Lower lobe of right lung (tissue), 2 donors: ENCODE measurements at regions not wholly inside any gene's neighbourhood (a gene's known extent, or its start where the extent isn't known, plus 50 kb on each side); places are given as distances from the start of the nearest gene placed in this dataset.

Experiments
- ATAC-seq, 2 donors: fragments of 200-7000 bp; cut with Tn5 transposase; one replicate each; pipeline ENCODE4 v1.9.1; 2020 to 2022; ENCODE audit warnings: mild to moderate bottlenecking in 2 of 2, moderate library complexity in 2 of 2
- DNase-seq: peaks from one replicate; pipeline ENCODE4 v3.0.0-alpha.2; 2020
- H3K27ac ChIP-seq: fragments of 200-600 bp; one replicate; pipeline ENCODE4 v1.8.0; 2022
- H3K27me3 ChIP-seq: fragments of 200-600 bp; one replicate; pipeline ENCODE4 v1.8.0; 2022; ENCODE audit warnings: low read depth
- H3K36me3 ChIP-seq: fragments of 200-600 bp; one replicate; pipeline ENCODE4 v1.8.0; 2022; ENCODE audit warnings: mild to moderate bottlenecking
- H3K4me1 ChIP-seq: fragments of 200-600 bp; one replicate; pipeline ENCODE4 v1.8.0; 2022
- H3K4me3 ChIP-seq: fragments of 200-600 bp; one replicate; pipeline ENCODE4 v1.8.0; 2022; ENCODE audit warnings: mild to moderate bottlenecking
- H3K9me3 ChIP-seq: fragments of 200-600 bp; one replicate; pipeline ENCODE4 v1.8.0; 2022
- CTCF ChIP-seq: fragments of 200-600 bp; IDR thresholded peaks from one replicate; pipeline ENCODE4 v1.8.0; 2022; ENCODE audit warnings: antibody characterized with exemption, mild to moderate bottlenecking
- intact Hi-C: fragments of 100-400 bp; cut with DNase I; formaldehyde crosslinking; loops from one replicate; pipeline ENCODE4 v1.11.0; 2022
- donor health status: DM: no; HTN: yes; CAD: no; lungs with severe emphysema.

- intact Hi-C loops, result no loop called here
- no peak for ATAC-seq
- Histone ChIP-seq H3K27ac (no peak overlapping the region), H3K36me3 (no peaks in the 10 kb centered on the region), H3K4me1 (no peaks in the 10 kb centered on the region), H3K27me3 (no peaks in the 10 kb centered on the region), H3K4me3 (no peak overlapping the region), H3K9me3 (no peaks in the 10 kb centered on the region)
- no peak for DNase-seq
- no peak for TF ChIP-seq CTCF
These were observed 191.6 kb upstream of the EXOC2 start for GRCh38 chr6:884570-884969.

- no peak for ATAC-seq
- Histone ChIP-seq H3K36me3 (no peaks in the 10 kb centered on the region), H3K27me3 (no peaks in the 10 kb centered on the region), H3K4me3 (no peak overlapping the region), H3K4me1 (no peaks in the 10 kb centered on the region), H3K27ac (no peak overlapping the region), H3K9me3 (no peaks in the 10 kb centered on the region)
- no peak for DNase-seq
- intact Hi-C loops, result no loop called here
- no peak for TF ChIP-seq CTCF
These were observed 189.2 kb upstream of the EXOC2 start for GRCh38 chr6:882084-882598.

- H3K36me3 ChIP-seq, result no peaks in the 10 kb centered on the region
- no peak for TF ChIP-seq CTCF
- ATAC-seq (no peak), DNase-seq (no peak)
- no peak overlapping the region for H3K27ac ChIP-seq
- no peaks in the 10 kb centered on the region for H3K27me3 ChIP-seq
- no peak overlapping the region for H3K4me3 ChIP-seq
- H3K4me1 ChIP-seq, result no peaks in the 10 kb centered on the region
- intact Hi-C loops, result no loop called here
- H3K9me3 ChIP-seq, result no peaks in the 10 kb centered on the region
These were observed 185.2 kb upstream of the EXOC2 start for GRCh38 chr6:878179-878578.

GRCh38 chr6:875012-875411 is 182.1 kb upstream of the EXOC2 start:
- intact Hi-C loops, result no loop called here
- no peaks in the 10 kb centered on the region for H3K36me3 ChIP-seq
- TF ChIP-seq CTCF, result no peak
- ATAC-seq, result no peak
- no peak for DNase-seq
- H3K4me3 ChIP-seq, result no peak overlapping the region
- H3K9me3 ChIP-seq, result no peaks in the 10 kb centered on the region
- no peak overlapping the region for H3K27ac ChIP-seq
- no peaks in the 10 kb centered on the region for H3K27me3 ChIP-seq
- no peaks in the 10 kb centered on the region for H3K4me1 ChIP-seq

GRCh38 chr6:872570-873125 is 179.7 kb upstream of the EXOC2 start:
- Histone ChIP-seq H3K27ac (no peak overlapping the region), H3K36me3 (no peaks in the 10 kb centered on the region), H3K4me3 (no peak overlapping the region), H3K9me3 (no peaks in the 10 kb centered on the region), H3K4me1 (no peaks in the 10 kb centered on the region), H3K27me3 (no peaks in the 10 kb centered on the region)
- ATAC-seq (no peak), DNase-seq (no peak)
- TF ChIP-seq CTCF, result no peak
- intact Hi-C loops, result no loop called here
